IPS-18a (cell line): ENCODE measurements at regions not wholly inside any gene's neighbourhood (a gene's known extent, or its start where the extent isn't known, plus 50 kb on each side); places are given as distances from the start of the nearest gene placed in this dataset.

Experiments used
- H3K27ac ChIP-seq: one replicate; pipeline ENCODE4 v1.5.1; 2013; ENCODE audit warnings: low read length
- H3K27me3 ChIP-seq: one replicate; pipeline ENCODE4 v1.6.1; 2013; ENCODE audit warnings: mild to moderate bottlenecking, low read length; ENCODE audit not compliant: control insufficient read depth, insufficient read depth
- H3K36me3 ChIP-seq: one replicate; pipeline ENCODE4 v1.6.1; 2013; ENCODE audit warnings: low read depth, low read length; ENCODE audit not compliant: control insufficient read depth
- H3K4me1 ChIP-seq: one replicate; pipeline ENCODE4 v1.6.1; 2013; ENCODE audit warnings: low read depth, low read length; ENCODE audit not compliant: control insufficient read depth
- H3K4me3 ChIP-seq: one replicate; pipeline ENCODE4 v1.5.1; 2013; ENCODE audit warnings: low read length
- H3K9ac ChIP-seq: one replicate; pipeline ENCODE4 v1.6.1; 2013; ENCODE audit warnings: mild to moderate bottlenecking, low read length, moderate library complexity
- H3K9me3 ChIP-seq: one replicate; pipeline ENCODE4 v1.6.1; 2013; ENCODE audit warnings: low read depth, low read length; ENCODE audit not compliant: control insufficient read depth

DNA sequence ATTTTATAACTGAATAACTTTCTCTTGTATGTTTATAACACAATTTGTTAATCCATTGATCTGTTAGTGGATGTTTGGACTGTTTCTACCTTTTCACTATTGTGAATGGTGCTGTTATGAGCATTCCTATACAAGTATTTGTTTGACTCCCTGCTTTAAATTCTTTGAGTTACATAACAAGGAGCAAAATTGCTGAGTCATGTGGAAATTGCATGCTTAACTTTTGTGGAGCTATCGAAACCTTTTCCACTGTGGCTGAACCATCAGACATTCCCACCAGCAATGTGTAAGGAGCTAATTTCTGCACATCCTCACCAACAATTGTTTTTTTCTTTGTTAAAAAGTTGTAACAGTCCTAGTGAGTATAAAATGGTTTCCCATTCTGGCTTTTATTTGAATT, 415.5 kb downstream of the CBLN2 start:
- H3K9me3 ChIP-seq: peaks cover 3% of the 10 kb centered on the region
- H3K4me1 ChIP-seq: no peaks in the 10 kb centered on the region
- H3K36me3 ChIP-seq: no peaks in the 10 kb centered on the region
- no peak overlapping the region for H3K4me3 ChIP-seq
- H3K27ac ChIP-seq: no peak overlapping the region
- no peak overlapping the region for H3K9ac ChIP-seq
- no peaks in the 10 kb centered on the region for H3K27me3 ChIP-seq

GRCh38 chr18:72122103-72122502, 422.0 kb downstream of the CBLN2 start:
- no peaks in the 10 kb centered on the region for H3K27me3 ChIP-seq
- H3K4me1 ChIP-seq: no peaks in the 10 kb centered on the region
- H3K27ac ChIP-seq: no peak overlapping the region
- no peak overlapping the region for H3K9ac ChIP-seq
- no peaks in the 10 kb centered on the region for H3K9me3 ChIP-seq
- no peaks in the 10 kb centered on the region for H3K36me3 ChIP-seq
- H3K4me3 ChIP-seq: no peak overlapping the region

DNA sequence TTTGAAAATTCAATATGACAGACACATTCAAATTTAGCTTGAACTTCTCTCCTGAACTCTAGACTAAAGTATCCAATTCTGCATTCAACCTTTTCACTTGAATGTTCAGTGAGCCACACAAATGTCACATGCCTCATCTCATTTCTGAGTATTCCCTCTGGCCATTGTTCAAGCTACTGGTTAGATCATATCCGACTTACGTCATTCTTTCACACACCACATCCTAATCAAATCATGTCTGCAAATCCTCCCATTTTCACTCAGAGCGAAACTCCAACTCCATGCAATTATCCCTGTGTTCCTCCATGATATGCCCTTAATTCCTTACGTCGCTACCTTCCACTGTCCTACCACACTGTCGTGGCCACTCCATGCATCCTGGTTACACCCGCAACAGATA, 425.1 kb downstream of the CBLN2 start:
- Histone ChIP-seq H3K9me3 (peaks cover 8% of the 10 kb centered on the region), H3K4me3 (no peak overlapping the region), H3K27me3 (no peaks in the 10 kb centered on the region), H3K9ac (no peak overlapping the region), H3K36me3 (no peaks in the 10 kb centered on the region), H3K27ac (no peak overlapping the region), H3K4me1 (no peaks in the 10 kb centered on the region)

DNA sequence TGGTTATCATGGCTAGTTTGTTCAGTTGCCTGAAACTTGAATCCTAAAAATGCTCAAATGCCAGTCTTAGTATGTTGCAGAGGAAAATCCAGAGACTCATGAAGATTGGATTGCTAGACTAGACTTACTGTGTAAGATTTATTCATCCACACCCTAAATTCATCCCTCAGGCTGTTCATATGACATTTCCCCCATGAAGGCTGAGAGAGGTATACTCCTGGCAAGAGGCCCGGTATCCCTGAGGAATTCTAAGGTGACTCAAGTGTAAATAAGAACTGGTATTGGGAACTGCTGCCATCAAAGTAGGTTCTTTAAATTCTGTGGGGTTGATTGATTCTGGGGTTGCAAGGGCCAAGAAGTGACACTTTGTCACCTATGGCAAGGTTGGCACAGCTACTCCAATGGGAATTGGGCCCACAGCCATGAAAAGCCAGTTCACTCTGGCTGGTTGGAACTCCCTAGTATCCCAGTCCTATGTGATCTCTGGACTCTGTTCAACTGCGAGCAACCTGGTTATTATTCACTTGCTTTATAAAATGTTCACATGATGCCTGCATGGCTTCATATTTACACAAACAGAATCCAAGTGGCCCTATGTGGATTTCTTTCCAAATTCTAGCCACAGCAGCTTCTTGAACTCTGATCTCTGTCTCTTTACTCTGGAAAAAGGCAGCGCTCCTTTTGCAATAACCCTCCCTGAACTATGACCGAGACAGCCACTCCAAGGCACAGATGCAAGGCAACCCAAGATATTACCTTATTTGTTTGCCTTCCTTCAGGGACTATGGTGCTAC, 429.1 kb downstream of the CBLN2 start:
- Histone ChIP-seq H3K4me3 (no peak overlapping the region), H3K4me1 (no peaks in the 10 kb centered on the region), H3K27me3 (no peaks in the 10 kb centered on the region), H3K9me3 (peaks cover 17% of the 10 kb centered on the region), H3K27ac (no peak overlapping the region), H3K9ac (no peak overlapping the region), H3K36me3 (no peaks in the 10 kb centered on the region)

DNA sequence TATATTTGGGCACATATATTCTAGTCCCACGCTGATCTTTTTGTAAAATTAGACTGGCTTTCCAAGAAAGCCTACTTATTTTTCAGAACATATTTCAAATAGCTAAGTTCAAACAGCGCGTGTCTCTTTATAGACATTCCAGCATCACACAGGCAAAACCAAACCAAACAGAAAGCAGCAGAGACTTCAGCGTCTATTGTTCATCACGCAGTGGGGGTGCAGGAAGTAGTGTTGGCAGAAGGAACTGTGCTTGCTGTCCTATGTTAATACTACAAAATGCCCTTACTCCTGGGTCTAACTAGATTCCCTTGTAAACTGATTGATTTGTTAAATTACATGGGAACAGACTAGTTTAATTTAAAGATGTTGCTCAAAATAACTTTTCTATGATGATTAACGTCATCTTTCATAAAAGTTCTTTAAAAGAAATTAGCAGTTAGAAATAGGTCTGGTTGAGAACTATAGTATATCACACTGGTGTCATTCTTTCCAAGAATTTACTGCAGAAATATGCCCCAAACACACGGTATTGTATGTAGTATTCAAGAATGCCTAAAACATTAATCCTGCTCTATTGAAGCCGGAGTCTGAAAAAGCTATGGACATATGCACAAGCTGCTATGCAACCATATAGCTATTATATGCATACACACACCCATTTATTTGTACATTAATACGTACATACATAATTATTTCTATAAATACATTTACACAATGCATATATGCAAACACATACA, 436.3 kb downstream of the CBLN2 start:
- no peaks in the 10 kb centered on the region for H3K27me3 ChIP-seq
- H3K27ac ChIP-seq: no peak overlapping the region
- no peaks in the 10 kb centered on the region for H3K36me3 ChIP-seq
- H3K9ac ChIP-seq: no peak overlapping the region
- H3K4me1 ChIP-seq: peaks cover 5% of the 10 kb centered on the region
- H3K9me3 ChIP-seq: peaks cover 18% of the 10 kb centered on the region
- no peak overlapping the region for H3K4me3 ChIP-seq

- peaks cover 22% of the 10 kb centered on the region for H3K9me3 ChIP-seq
- peaks cover 5% of the 10 kb centered on the region for H3K4me1 ChIP-seq
- no peak overlapping the region for H3K4me3 ChIP-seq
- H3K36me3 ChIP-seq: no peaks in the 10 kb centered on the region
- no peak overlapping the region for H3K9ac ChIP-seq
- H3K27ac ChIP-seq: no peak overlapping the region
- H3K27me3 ChIP-seq: no peaks in the 10 kb centered on the region
These were observed 439.3 kb downstream of the CBLN2 start for GRCh38 chr18:72104851-72105250.

DNA sequence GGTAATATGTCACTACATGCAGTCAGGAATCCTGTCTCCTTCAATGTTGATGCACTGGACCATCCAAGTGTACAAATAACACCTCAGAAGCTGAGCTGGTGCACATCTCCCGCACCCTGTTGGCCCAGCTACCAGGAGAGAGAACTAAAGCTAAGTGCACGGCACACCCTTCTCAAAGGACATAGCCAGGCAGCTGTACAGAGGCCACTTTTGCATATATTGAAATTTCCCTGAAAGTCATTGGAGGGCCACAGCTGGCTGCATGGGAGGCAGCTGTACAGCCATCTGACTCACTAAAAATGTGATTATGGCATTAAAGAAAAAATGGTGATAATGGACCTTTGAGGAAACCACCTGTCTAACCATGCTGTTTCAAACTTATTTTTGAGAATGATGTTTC, 441.7 kb downstream of the CBLN2 start:
- no peaks in the 10 kb centered on the region for H3K27me3 ChIP-seq
- H3K9me3 ChIP-seq: peaks cover 19% of the 10 kb centered on the region
- no peak overlapping the region for H3K4me3 ChIP-seq
- no peak overlapping the region for H3K27ac ChIP-seq
- no peak overlapping the region for H3K9ac ChIP-seq
- H3K36me3 ChIP-seq: no peaks in the 10 kb centered on the region
- no peaks in the 10 kb centered on the region for H3K4me1 ChIP-seq

DNA sequence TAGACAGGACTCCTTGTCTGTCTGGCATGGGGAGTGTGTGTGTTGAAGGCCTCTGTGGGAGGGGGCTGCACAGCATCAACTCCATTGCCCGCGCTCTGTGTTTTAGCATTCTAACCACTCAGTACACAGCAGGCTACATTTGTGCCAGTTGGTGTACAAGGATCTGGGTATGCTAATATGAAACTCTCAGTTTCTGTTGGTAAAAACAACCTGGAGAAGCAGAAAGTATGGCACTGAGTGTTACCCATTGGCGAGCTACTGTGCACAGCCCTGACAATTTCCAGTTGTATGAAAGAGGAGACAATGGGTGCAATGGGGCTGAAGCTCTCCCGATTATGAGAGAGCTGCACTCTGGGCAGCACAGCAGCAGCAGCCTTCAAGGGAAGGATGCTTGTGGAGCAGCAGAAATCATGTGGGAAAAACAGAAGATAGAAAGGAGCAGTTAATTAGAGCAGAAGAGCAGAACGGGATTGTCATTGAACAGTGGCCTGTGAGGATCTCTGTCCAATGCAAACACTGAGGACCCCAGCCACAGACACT, 443.6 kb downstream of the CBLN2 start:
- Histone ChIP-seq H3K4me3 (no peak overlapping the region), H3K27ac (no peak overlapping the region), H3K9me3 (peaks cover 19% of the 10 kb centered on the region), H3K27me3 (no peaks in the 10 kb centered on the region), H3K36me3 (no peaks in the 10 kb centered on the region), H3K4me1 (no peaks in the 10 kb centered on the region), H3K9ac (no peak overlapping the region)

GRCh38 chr18:72091369-72091768, 452.8 kb downstream of the CBLN2 start:
- no peaks in the 10 kb centered on the region for H3K36me3 ChIP-seq
- no peak overlapping the region for H3K9ac ChIP-seq
- H3K4me3 ChIP-seq: no peak overlapping the region
- H3K27me3 ChIP-seq: no peaks in the 10 kb centered on the region
- peaks cover 5% of the 10 kb centered on the region for H3K9me3 ChIP-seq
- no peak overlapping the region for H3K27ac ChIP-seq
- peaks cover 8% of the 10 kb centered on the region for H3K4me1 ChIP-seq

DNA sequence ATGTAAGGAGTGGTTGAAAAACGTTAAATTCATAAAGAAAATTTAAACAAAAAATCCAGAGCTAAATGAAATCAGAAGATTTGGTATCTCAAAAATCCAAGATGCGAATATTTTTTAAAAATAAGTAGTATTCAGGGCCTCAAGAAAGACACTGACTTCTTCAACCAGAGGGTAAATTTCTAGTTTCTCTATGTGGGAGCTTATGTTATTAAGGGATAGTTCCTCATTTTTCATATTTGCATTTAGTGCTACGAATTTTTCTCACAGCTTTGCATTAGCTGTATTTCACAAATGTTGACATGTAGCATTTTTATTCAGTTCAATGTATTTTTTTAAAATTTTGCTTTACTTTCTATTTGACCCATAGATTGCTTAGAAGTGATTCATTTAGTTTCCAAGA, 454.7 kb downstream of the CBLN2 start:
- Histone ChIP-seq H3K9me3 (no peaks in the 10 kb centered on the region), H3K9ac (no peak overlapping the region), H3K4me3 (no peak overlapping the region), H3K27ac (no peak overlapping the region), H3K36me3 (no peaks in the 10 kb centered on the region), H3K4me1 (peaks cover 8% of the 10 kb centered on the region), H3K27me3 (no peaks in the 10 kb centered on the region)

GRCh38 chr18:72086421-72086820, 457.7 kb downstream of the CBLN2 start:
- H3K9me3 ChIP-seq: no peaks in the 10 kb centered on the region
- H3K4me1 ChIP-seq: peaks cover 8% of the 10 kb centered on the region
- no peaks in the 10 kb centered on the region for H3K36me3 ChIP-seq
- no peak overlapping the region for H3K27ac ChIP-seq
- H3K27me3 ChIP-seq: no peaks in the 10 kb centered on the region
- H3K4me3 ChIP-seq: no peak overlapping the region
- no peak overlapping the region for H3K9ac ChIP-seq
